Endothelial cell (in vitro differentiated cells): ENCODE measurements at regions not wholly inside any gene's neighbourhood (a gene's known extent, or its start where the extent isn't known, plus 50 kb on each side); places are given as distances from the start of the nearest gene placed in this dataset.
"Not testable (repeated sequence)": the region's sequence is repeated elsewhere in the genome, so short reads cannot be mapped to it uniquely, and the experiment has no call there.

Experiments used
- DNase-seq: peaks from one replicate; pipeline ENCODE4 v3.0.0; 2021; ENCODE audit warnings: low spot score
- H3K27ac Mint-ChIP-seq: one replicate; pipeline ENCODE4 v1.8.0; 2021; ENCODE audit warnings: mixed read lengths, inconsistent platforms; ENCODE audit not compliant: unreplicated experiment
- H3K27me3 Mint-ChIP-seq: one replicate; pipeline ENCODE4 v1.8.0; 2021; ENCODE audit warnings: mild to moderate bottlenecking, moderate library complexity, mixed read lengths, inconsistent platforms; ENCODE audit not compliant: unreplicated experiment
- H3K36me3 Mint-ChIP-seq: one replicate; pipeline ENCODE4 v1.8.0; 2021; ENCODE audit warnings: mild to moderate bottlenecking, low read depth, mixed read lengths, inconsistent platforms; ENCODE audit not compliant: unreplicated experiment
- H3K4me1 Mint-ChIP-seq: one replicate; pipeline ENCODE4 v1.8.0; 2021; ENCODE audit warnings: mild to moderate bottlenecking, mixed read lengths, inconsistent platforms; ENCODE audit not compliant: unreplicated experiment
- H3K4me3 Mint-ChIP-seq: one replicate; pipeline ENCODE4 v1.8.0; 2021; ENCODE audit warnings: mild to moderate bottlenecking, mixed read lengths, inconsistent platforms; ENCODE audit not compliant: unreplicated experiment
- H3K9me3 Mint-ChIP-seq: one replicate; pipeline ENCODE4 v1.8.0; 2021; ENCODE audit warnings: mixed read lengths, inconsistent platforms; ENCODE audit not compliant: unreplicated experiment
- TF ChIP-seq, protein P1 (sequence below): fragments of 200-600 bp; sonication (generic); IDR thresholded peaks from one replicate; pipeline ENCODE4 v1.5.0; 2021; ENCODE audit warnings: antibody characterized with exemption; ENCODE audit not compliant: unreplicated experiment

DNA sequence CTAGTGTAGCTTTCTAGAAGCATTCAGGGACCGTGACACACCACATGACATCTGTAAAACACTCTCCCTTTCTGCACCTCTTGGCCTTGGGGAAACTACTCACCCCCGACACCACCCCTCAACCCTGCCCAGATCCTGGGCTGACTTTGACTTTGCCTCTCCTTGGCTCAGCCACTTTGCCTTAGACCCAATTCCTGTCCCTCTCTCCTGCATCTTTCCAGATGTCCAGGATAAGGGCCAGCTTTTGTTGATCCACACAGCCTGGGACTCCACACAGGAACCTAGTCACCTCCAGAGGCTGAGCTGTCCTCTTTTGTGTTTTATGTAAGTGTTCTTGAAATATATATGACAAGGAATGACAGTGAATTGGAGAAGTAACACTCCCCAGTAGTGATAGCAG is 153.7 kb upstream of the PLXNC1 start:
- Mint-ChIP-seq H3K4me1 (peaks cover 2% of the 10 kb centered on the region), H3K36me3 (no peaks in the 10 kb centered on the region), H3K9me3 (no peaks in the 10 kb centered on the region), H3K27ac (no peak overlapping the region), H3K27me3 (peaks cover 2% of the 10 kb centered on the region), H3K4me3 (no peak overlapping the region)
- no peak for DNase-seq
- TF ChIP-seq, protein P1, sequence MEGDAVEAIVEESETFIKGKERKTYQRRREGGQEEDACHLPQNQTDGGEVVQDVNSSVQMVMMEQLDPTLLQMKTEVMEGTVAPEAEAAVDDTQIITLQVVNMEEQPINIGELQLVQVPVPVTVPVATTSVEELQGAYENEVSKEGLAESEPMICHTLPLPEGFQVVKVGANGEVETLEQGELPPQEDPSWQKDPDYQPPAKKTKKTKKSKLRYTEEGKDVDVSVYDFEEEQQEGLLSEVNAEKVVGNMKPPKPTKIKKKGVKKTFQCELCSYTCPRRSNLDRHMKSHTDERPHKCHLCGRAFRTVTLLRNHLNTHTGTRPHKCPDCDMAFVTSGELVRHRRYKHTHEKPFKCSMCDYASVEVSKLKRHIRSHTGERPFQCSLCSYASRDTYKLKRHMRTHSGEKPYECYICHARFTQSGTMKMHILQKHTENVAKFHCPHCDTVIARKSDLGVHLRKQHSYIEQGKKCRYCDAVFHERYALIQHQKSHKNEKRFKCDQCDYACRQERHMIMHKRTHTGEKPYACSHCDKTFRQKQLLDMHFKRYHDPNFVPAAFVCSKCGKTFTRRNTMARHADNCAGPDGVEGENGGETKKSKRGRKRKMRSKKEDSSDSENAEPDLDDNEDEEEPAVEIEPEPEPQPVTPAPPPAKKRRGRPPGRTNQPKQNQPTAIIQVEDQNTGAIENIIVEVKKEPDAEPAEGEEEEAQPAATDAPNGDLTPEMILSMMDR, result no peak

DNA sequence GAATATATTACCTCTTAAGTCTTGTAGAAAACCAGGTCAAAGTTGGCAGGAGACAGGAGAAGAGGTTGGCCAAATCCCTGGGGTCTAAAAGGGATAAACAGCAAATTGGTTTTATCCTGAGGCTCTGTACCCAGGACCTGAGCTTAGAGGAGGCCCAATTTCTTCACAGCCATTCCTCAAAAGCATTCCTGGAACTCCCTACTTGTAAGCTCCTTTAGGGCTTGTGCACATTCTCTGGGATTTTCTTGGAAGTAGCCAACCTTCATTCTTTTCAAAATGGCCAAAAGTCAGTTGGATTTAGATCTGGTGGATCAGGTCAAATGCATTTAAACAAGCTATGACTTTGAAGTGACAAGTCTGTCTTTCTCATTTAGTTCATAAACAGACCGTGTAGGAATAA is 152.1 kb upstream of the PLXNC1 start:
- no peaks in the 10 kb centered on the region for H3K36me3 Mint-ChIP-seq

DNA sequence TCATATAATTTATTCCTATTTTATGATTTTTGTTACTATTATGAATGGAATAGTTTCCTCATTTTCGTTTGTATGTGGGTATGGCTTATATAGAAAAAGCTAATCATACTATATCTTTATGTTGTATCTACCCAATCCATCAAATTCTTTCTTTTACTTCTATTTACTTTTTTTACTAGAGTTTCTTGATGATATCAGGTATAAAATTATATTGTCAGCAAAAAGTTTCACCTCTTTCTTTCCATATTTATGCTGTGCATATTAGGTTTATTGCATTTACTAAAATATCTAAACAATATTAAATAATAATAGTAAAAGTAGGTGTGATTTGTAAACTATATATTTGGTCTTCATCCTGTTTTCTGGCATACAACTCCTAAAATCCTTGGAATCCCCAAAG is 146.7 kb upstream of the PLXNC1 start:
- Mint-ChIP-seq H3K4me1 (no peaks in the 10 kb centered on the region), H3K36me3 (peaks cover 6% of the 10 kb centered on the region), H3K27me3 (no peaks in the 10 kb centered on the region), H3K9me3 (no peaks in the 10 kb centered on the region), H3K4me3 (no peak overlapping the region), H3K27ac (no peak overlapping the region)
- TF ChIP-seq, protein P1, result no peak
- no peak for DNase-seq

More for the DNA sequence above, 152.1 kb upstream of the PLXNC1 start:
- H3K9me3 Mint-ChIP-seq, result no peaks in the 10 kb centered on the region
- TF ChIP-seq, protein P1, result no peak
- H3K27ac Mint-ChIP-seq, result no peak overlapping the region
- H3K27me3 Mint-ChIP-seq, result peaks cover 2% of the 10 kb centered on the region
- DNase-seq, result no peak
- H3K4me1 Mint-ChIP-seq, result no peaks in the 10 kb centered on the region
- no peak overlapping the region for H3K4me3 Mint-ChIP-seq

DNA sequence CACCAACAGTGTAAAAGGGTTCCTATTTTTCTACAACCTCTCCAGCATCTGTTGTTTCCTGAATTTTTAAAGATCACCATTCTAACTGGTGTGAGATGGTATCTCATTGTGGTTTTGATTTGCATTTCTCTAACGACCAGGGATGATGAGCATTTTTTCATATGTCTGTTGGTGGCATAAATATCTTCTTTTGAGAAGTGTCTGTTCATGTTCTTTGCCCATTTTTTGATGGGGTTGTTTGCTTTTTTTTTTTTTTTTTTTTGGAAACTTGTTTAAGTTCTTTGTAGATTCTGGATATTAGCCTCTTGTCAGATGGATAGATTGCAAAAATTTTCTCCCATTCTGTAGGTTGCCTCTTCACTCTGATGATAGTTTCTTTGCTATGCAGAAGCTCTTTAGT is 145.5 kb upstream of the PLXNC1 start:
- not testable (repeated sequence) for DNase-seq, H3K9me3 Mint-ChIP-seq, H3K27me3 Mint-ChIP-seq

DNA sequence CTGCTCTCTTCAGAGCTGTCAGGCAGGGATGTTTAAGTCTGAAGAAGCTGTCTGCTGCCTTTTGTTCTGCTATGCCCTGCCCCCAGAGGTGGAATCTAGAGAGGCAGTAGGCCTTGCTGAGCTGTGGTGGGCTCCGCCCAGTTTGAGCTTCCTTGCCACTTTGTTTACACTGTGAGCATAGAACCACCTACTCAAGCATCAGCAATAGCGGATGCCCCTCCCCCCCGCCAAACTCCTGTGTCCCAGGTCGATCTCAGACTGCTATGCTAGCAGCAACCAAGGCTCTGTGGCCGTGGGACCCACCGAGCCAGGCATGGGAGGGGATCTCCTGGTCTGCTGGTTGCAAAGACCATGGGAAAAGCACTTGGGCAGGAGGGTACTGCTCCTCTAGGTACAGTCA is 140.5 kb upstream of the PLXNC1 start:
- H3K4me3 Mint-ChIP-seq, H3K9me3 Mint-ChIP-seq, H3K27me3 Mint-ChIP-seq, DNase-seq, H3K36me3 Mint-ChIP-seq, H3K27ac Mint-ChIP-seq, H3K4me1 Mint-ChIP-seq: not testable (repeated sequence)

More for the DNA sequence above, 145.5 kb upstream of the PLXNC1 start:
- H3K4me1 Mint-ChIP-seq, H3K27ac Mint-ChIP-seq, H3K36me3 Mint-ChIP-seq, H3K4me3 Mint-ChIP-seq: not testable (repeated sequence)

DNA sequence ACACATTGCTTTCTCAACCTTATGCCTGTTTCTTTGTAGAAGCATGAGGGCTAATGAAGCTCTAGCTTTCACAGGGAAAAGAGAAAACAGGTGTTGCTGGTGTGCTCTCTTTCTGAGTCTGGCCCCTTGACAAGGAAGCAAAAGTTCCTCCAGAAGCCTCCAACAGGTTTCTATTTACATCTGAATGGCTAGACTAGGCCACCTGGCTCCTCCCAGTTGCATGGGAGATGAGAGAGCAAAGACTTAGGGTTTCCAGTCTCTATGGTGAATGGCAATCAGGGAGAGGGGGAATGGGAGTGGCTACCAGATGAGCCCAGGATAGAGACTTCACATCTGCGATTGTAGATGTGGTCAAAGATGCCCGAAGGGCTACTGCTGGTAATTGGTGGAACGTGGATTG is 138.1 kb upstream of the PLXNC1 start:
- no peak for DNase-seq

More for the DNA sequence above, 138.1 kb upstream of the PLXNC1 start:
- Mint-ChIP-seq H3K27me3 (no peaks in the 10 kb centered on the region), H3K4me1 (no peaks in the 10 kb centered on the region), H3K27ac (no peak overlapping the region), H3K9me3 (no peaks in the 10 kb centered on the region), H3K36me3 (peaks cover 4% of the 10 kb centered on the region), H3K4me3 (no peak overlapping the region)
- TF ChIP-seq, protein P1, result no peak
